ENCODE measurements at regions not wholly inside any gene's neighbourhood (a gene's known extent, or its start where the extent isn't known, plus 50 kb on each side); places are given as distances from the start of the nearest gene placed in this dataset.

- H3K27me3 ChIP-seq = no peaks in the 10 kb centered on the region
- no peaks in the 10 kb centered on the region for H3K36me3 ChIP-seq
- H3K4me3 ChIP-seq = no peak overlapping the region
- no peaks in the 10 kb centered on the region for H3K9me3 ChIP-seq
- peaks cover 0 to 9% (median 4%) of the 10 kb centered on the region in 4 donors for H3K4me1 ChIP-seq
- H3K27ac ChIP-seq = no peak overlapping the region
- DNase-seq = no peak
- no CpG with 5 or more reads among the region's 1 CpG for WGBS (ENCODE audit: insufficient coverage, low coverage, low lambda C conversion rate, missing lambda C conversion rate)
- intact Hi-C loops (cut with DNase I) = loop anchor here in 1 of 2 donors (10.0 kb wide), 1 partner anchor 224 kb away; no protein-coding TSS in a partner anchor
- TF ChIP-seq POLR2A (IDR thresholded peaks at IDR 0.05) (no peak), CTCF (IDR thresholded peaks at IDR 0.05) (no peak)
- no peak for ATAC-seq
Observed at GRCh38 chr3:139100821-139101220, 56.1 kb upstream of the PRR23C start.

GRCh38 chr3:139101396-139101795 lies 56.7 kb upstream of the PRR23C start:
- no CpG with 5 or more reads among the region's 2 CpGs for WGBS (ENCODE audit: insufficient coverage, low coverage, low lambda C conversion rate, missing lambda C conversion rate)
- no peak for ATAC-seq

GRCh38 chr3:139103484-139103883 lies 58.8 kb upstream of the PRR23C start:
- Histone ChIP-seq H3K27ac (no peak overlapping the region), H3K4me3 (no peak overlapping the region), H3K36me3 (no peaks in the 10 kb centered on the region), H3K27me3 (no peaks in the 10 kb centered on the region), H3K4me1 (peaks cover 0 to 19% (median 8%) of the 10 kb centered on the region in 4 donors), H3K9me3 (no peaks in the 10 kb centered on the region)
- WGBS (ENCODE audit: insufficient coverage, low coverage, low lambda C conversion rate, missing lambda C conversion rate) = 87% methylated on average over 3 of the region's 4 CpGs
- intact Hi-C loops (cut with DNase I) = loop anchor here in 1 of 2 donors (10.0 kb wide), 1 partner anchor 221 kb away; no protein-coding TSS in a partner anchor
- TF ChIP-seq CTCF (IDR thresholded peaks at IDR 0.05) = no peak
- no peak for TF ChIP-seq POLR2A (IDR thresholded peaks at IDR 0.05)
- DNase-seq = no peak
- ATAC-seq = no peak

More at GRCh38 chr3:139101396-139101795, 56.7 kb upstream of the PRR23C start:
- intact Hi-C loops (cut with DNase I) = loop anchor here in 1 of 2 donors (10.0 kb wide), 1 partner anchor 223 kb away; no protein-coding TSS in a partner anchor
- Histone ChIP-seq H3K9me3 (no peaks in the 10 kb centered on the region), H3K36me3 (no peaks in the 10 kb centered on the region), H3K4me3 (no peak overlapping the region), H3K4me1 (peaks cover 0 to 15% (median 6%) of the 10 kb centered on the region in 4 donors), H3K27ac (no peak overlapping the region), H3K27me3 (no peaks in the 10 kb centered on the region)
- DNase-seq = no peak
- TF ChIP-seq CTCF (IDR thresholded peaks at IDR 0.05) (no peak), POLR2A (IDR thresholded peaks at IDR 0.05) (no peak)

GRCh38 chr3:139104062-139104461 lies 59.4 kb upstream of the PRR23C start:
- intact Hi-C loops (cut with DNase I) = loop anchor here in 1 of 2 donors (10.0 kb wide), 1 partner anchor 221 kb away; no protein-coding TSS in a partner anchor
- Histone ChIP-seq H3K9me3 (no peaks in the 10 kb centered on the region), H3K27ac (no peak overlapping the region), H3K27me3 (no peaks in the 10 kb centered on the region), H3K36me3 (no peaks in the 10 kb centered on the region), H3K4me3 (no peak overlapping the region), H3K4me1 (peaks cover 0 to 19% (median 9%) of the 10 kb centered on the region in 4 donors)
- DNase-seq (no peak), ATAC-seq (no peak)
- 23% methylated on average over 3 of the region's 5 CpGs for WGBS (ENCODE audit: insufficient coverage, low coverage, low lambda C conversion rate, missing lambda C conversion rate)
- TF ChIP-seq CTCF (IDR thresholded peaks at IDR 0.05) = no peak
- no peak for TF ChIP-seq POLR2A (IDR thresholded peaks at IDR 0.05)
